ENCODE measurements at regions not wholly inside any gene's neighbourhood (a gene's known extent, or its start where the extent isn't known, plus 50 kb on each side); places are given as distances from the start of the nearest gene placed in this dataset.
A peak's percentile ranks its signal among the peaks of the same experiment; 100 is the strongest.

- intact Hi-C loops (cut with DNase I), result no loop called here
- no peak for TF ChIP-seq POLR2A (IDR thresholded peaks at IDR 0.05)
- no peak for TF ChIP-seq CTCF (IDR thresholded peaks at IDR 0.05)
- Histone ChIP-seq H3K4me3 (no peak overlapping the region), H3K4me1 (replicated peaks in 1 of 2) (peaks cover 0 to 7% of the 10 kb centered on the region in 2 donors), H3K27ac (no peak overlapping the region), H3K27me3 (no peaks in the 10 kb centered on the region), H3K36me3 (replicated peaks in 1 of 2) (no peaks in the 10 kb centered on the region), H3K9me3 (replicated peaks in 1 of 3) (no peaks in the 10 kb centered on the region)
- DNase-seq, result no peak
- 52 to 76% (median 64%) methylated on average over 1 of the region's 1 CpG for WGBS, 4 donors
These were observed 87.1 kb upstream of the HS3ST2 start for GRCh38 chr16:22726868-22727267.

GRCh38 chr16:22727285-22728166, 86.4 kb upstream of the HS3ST2 start:
- H3K4me3 ChIP-seq, result no peak overlapping the region
- no peaks in the 10 kb centered on the region for H3K27me3 ChIP-seq
- no peaks in the 10 kb centered on the region for H3K9me3 ChIP-seq (replicated peaks in 1 of 3)
- WGBS, 4 donors, result 69 to 73% (median 71%) methylated on average over 10 of the region's 10 CpGs
- no peak for TF ChIP-seq CTCF (IDR thresholded peaks at IDR 0.05)
- TF ChIP-seq POLR2A (IDR thresholded peaks at IDR 0.05), result no peak
- intact Hi-C loops (cut with DNase I), result no loop called here
- peak overlapping the region in 1 of 5 donors; percentile 49 for H3K27ac ChIP-seq
- peaks cover 0 to 7% of the 10 kb centered on the region in 2 donors for H3K4me1 ChIP-seq (replicated peaks in 1 of 2)
- DNase-seq, result no peak
- no peaks in the 10 kb centered on the region for H3K36me3 ChIP-seq (replicated peaks in 1 of 2)

- intact Hi-C loops (cut with DNase I), result no loop called here
- peak in 2 of 7 donors; percentile 19 to 55 for DNase-seq
- Histone ChIP-seq H3K4me3 (no peak overlapping the region), H3K36me3 (replicated peaks in 1 of 2) (no peaks in the 10 kb centered on the region), H3K27me3 (no peaks in the 10 kb centered on the region), H3K4me1 (replicated peaks in 1 of 2) (peaks cover 0 to 7% of the 10 kb centered on the region in 2 donors), H3K9me3 (replicated peaks in 1 of 3) (no peaks in the 10 kb centered on the region), H3K27ac (peak overlapping the region in 2 of 5 donors; percentile 48 to 50)
- WGBS, 4 donors, result 22 to 26% (median 25%) methylated on average over 4 of the region's 4 CpGs
- no peak for TF ChIP-seq CTCF (IDR thresholded peaks at IDR 0.05)
- no peak for TF ChIP-seq POLR2A (IDR thresholded peaks at IDR 0.05)
These were observed 85.7 kb upstream of the HS3ST2 start for GRCh38 chr16:22728167-22728836.

- WGBS, 4 donors, result 51 to 82% (median 58%) methylated on average over 2 of the region's 2 CpGs
- no peaks in the 10 kb centered on the region for H3K36me3 ChIP-seq (replicated peaks in 1 of 2)
These were observed 81.6 kb upstream of the HS3ST2 start for GRCh38 chr16:22732400-22732799.

More at GRCh38 chr16:22732400-22732799, 81.6 kb upstream of the HS3ST2 start:
- no peaks in the 10 kb centered on the region for H3K27me3 ChIP-seq
- no peak for TF ChIP-seq POLR2A (IDR thresholded peaks at IDR 0.05)
- no peak for TF ChIP-seq CTCF (IDR thresholded peaks at IDR 0.05)
- H3K9me3 ChIP-seq (replicated peaks in 1 of 3), result no peaks in the 10 kb centered on the region
- H3K4me1 ChIP-seq (replicated peaks in 1 of 2), result peaks cover 0 to 7% of the 10 kb centered on the region in 2 donors
- intact Hi-C loops (cut with DNase I), result no loop called here
- no peak for DNase-seq
- no peak overlapping the region for H3K4me3 ChIP-seq
- no peak overlapping the region for H3K27ac ChIP-seq
